Brain microvascular endothelial cell (primary cell): ENCODE measurements at regions not wholly inside any gene's neighbourhood (a gene's known extent, or its start where the extent isn't known, plus 50 kb on each side); places are given as distances from the start of the nearest gene placed in this dataset.

Experiments
- DNase-seq: peaks from one replicate; pipeline ENCODE4 v3.0.0-alpha.2; 2020
- H3K27ac ChIP-seq: fragments of 250-450 bp; sonication (Bioruptor Pico); 2 replicates; pipeline ENCODE4 v1.5.1; 2020; ENCODE audit warnings: mild to moderate bottlenecking, moderate library complexity
- H3K27me3 ChIP-seq: fragments of 250-450 bp; sonication (Bioruptor Pico); replicated peaks from 2 replicates; pipeline ENCODE4 v1.5.1; 2020; ENCODE audit warnings: mild to moderate bottlenecking
- H3K36me3 ChIP-seq: fragments of 250-450 bp; sonication (Bioruptor Pico); replicated peaks from 2 replicates; pipeline ENCODE4 v1.5.1; 2020; ENCODE audit warnings: mild to moderate bottlenecking
- H3K4me3 ChIP-seq: 2 replicates; pipeline ENCODE4 v1.5.1; 2011; ENCODE audit warnings: low read depth, mild to moderate bottlenecking, control low read depth, low read length, moderate library complexity
- CTCF ChIP-seq: IDR thresholded peaks from 2 replicates; pipeline ENCODE4 v1.5.1; 2011; ENCODE audit warnings: low read depth, mild to moderate bottlenecking, moderate library complexity, low read length, control low read depth, inconsistent platforms; ENCODE audit errors: missing control alignments
- in situ Hi-C: cut with HindIII; loops from 2 replicates; pipeline ENCODE4 v1.10.0; 2017; ENCODE audit warnings: low sequenced_read_pairs, low pct_ligation_motif_present

GRCh38 chr1:199174336-199174735 lies 535.5 kb downstream of the PTPRC start:
- H3K27ac ChIP-seq: no peak overlapping the region
- in situ Hi-C loops: no loop called here

GRCh38 chr1:199176713-199177112 lies 537.9 kb downstream of the PTPRC start:
- no peak for DNase-seq
- Histone ChIP-seq H3K36me3 (no peaks in the 10 kb centered on the region), H3K4me3 (no peak overlapping the region), H3K27me3 (no peaks in the 10 kb centered on the region), H3K27ac (no peak overlapping the region)
- TF ChIP-seq CTCF: no peak
- in situ Hi-C loops: no loop called here

More at GRCh38 chr1:199174336-199174735, 535.5 kb downstream of the PTPRC start:
- DNase-seq: no peak
- no peak for TF ChIP-seq CTCF
- Histone ChIP-seq H3K36me3 (no peaks in the 10 kb centered on the region), H3K4me3 (no peak overlapping the region), H3K27me3 (no peaks in the 10 kb centered on the region)

GRCh38 chr1:199177241-199177640 lies 538.4 kb downstream of the PTPRC start:
- in situ Hi-C loops: no loop called here
- no peak overlapping the region for H3K4me3 ChIP-seq

GRCh38 chr1:199178646-199179045 lies 539.8 kb downstream of the PTPRC start:
- in situ Hi-C loops: no loop called here
- H3K36me3 ChIP-seq: no peaks in the 10 kb centered on the region
- no peak overlapping the region for H3K27ac ChIP-seq
- no peak overlapping the region for H3K4me3 ChIP-seq
- no peak for DNase-seq
- H3K27me3 ChIP-seq: no peaks in the 10 kb centered on the region
- no peak for TF ChIP-seq CTCF

More at GRCh38 chr1:199177241-199177640, 538.4 kb downstream of the PTPRC start:
- H3K36me3 ChIP-seq: no peaks in the 10 kb centered on the region
- H3K27ac ChIP-seq: no peak overlapping the region
- DNase-seq: no peak
- TF ChIP-seq CTCF: no peak
- H3K27me3 ChIP-seq: no peaks in the 10 kb centered on the region

GRCh38 chr1:199182186-199182843 lies 543.5 kb downstream of the PTPRC start:
- H3K27ac ChIP-seq: no peak overlapping the region
- H3K27me3 ChIP-seq: no peaks in the 10 kb centered on the region
- no peak for TF ChIP-seq CTCF
- H3K4me3 ChIP-seq: no peak overlapping the region
- in situ Hi-C loops: no loop called here
- H3K36me3 ChIP-seq: no peaks in the 10 kb centered on the region
- no peak for DNase-seq

GRCh38 chr1:199184180-199184579 lies 545.3 kb downstream of the PTPRC start:
- Histone ChIP-seq H3K27me3 (no peaks in the 10 kb centered on the region), H3K27ac (no peak overlapping the region), H3K4me3 (no peak overlapping the region), H3K36me3 (no peaks in the 10 kb centered on the region)
- in situ Hi-C loops: no loop called here
- no peak for DNase-seq
- no peak for TF ChIP-seq CTCF
